ENCODE measurements at regions not wholly inside any gene's neighbourhood (a gene's known extent, or its start where the extent isn't known, plus 50 kb on each side); places are given as distances from the start of the nearest gene placed in this dataset.
"Not testable (repeated sequence)": the region's sequence is repeated elsewhere in the genome, so short reads cannot be mapped to it uniquely, and the experiment has no call there.

DNA sequence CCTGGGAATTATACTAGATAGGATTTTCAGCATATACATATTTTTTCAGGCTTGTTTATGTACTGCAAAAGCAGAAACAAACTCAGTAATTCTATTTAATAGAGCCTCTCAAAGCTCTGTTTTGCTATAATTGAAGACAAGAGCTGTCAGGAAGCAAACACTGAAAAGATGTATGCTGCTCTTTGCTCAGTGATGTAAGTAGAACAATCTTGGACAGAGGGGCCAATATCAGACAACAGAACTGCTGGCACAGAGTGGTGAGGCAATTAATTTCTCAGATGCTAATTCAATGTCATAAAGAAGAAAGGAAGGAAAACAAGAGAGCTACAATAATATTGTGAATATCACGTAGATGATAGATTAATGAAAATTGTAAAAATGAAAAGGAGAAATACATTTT lies 663.3 kb upstream of the ADGRB3 start:
- Histone ChIP-seq H3K36me3 (ENCODE audit: insufficient read depth in 1 of 2, low read depth in 1 of 2) (no peaks in the 10 kb centered on the region), H3K9me3 (no peaks in the 10 kb centered on the region), H3K4me3 (no peak overlapping the region), H3K27ac (no peak overlapping the region), H3K27me3 (ENCODE audit: insufficient read depth in 3 of 3, low read length in 2 of 3) (no peaks in the 10 kb centered on the region), H3K4me1 (no peaks in the 10 kb centered on the region)
- DNase-seq: no peak
- WGBS, 3 donors: 68 to 91% (median 83%) methylated on average over 1 of the region's 1 CpG
- TF ChIP-seq, protein P1, sequence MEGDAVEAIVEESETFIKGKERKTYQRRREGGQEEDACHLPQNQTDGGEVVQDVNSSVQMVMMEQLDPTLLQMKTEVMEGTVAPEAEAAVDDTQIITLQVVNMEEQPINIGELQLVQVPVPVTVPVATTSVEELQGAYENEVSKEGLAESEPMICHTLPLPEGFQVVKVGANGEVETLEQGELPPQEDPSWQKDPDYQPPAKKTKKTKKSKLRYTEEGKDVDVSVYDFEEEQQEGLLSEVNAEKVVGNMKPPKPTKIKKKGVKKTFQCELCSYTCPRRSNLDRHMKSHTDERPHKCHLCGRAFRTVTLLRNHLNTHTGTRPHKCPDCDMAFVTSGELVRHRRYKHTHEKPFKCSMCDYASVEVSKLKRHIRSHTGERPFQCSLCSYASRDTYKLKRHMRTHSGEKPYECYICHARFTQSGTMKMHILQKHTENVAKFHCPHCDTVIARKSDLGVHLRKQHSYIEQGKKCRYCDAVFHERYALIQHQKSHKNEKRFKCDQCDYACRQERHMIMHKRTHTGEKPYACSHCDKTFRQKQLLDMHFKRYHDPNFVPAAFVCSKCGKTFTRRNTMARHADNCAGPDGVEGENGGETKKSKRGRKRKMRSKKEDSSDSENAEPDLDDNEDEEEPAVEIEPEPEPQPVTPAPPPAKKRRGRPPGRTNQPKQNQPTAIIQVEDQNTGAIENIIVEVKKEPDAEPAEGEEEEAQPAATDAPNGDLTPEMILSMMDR (IDR thresholded peaks at IDR 0.05): no peak
- ATAC-seq: no peak
- intact Hi-C loops (cut with DNase I): no loop called here

DNA sequence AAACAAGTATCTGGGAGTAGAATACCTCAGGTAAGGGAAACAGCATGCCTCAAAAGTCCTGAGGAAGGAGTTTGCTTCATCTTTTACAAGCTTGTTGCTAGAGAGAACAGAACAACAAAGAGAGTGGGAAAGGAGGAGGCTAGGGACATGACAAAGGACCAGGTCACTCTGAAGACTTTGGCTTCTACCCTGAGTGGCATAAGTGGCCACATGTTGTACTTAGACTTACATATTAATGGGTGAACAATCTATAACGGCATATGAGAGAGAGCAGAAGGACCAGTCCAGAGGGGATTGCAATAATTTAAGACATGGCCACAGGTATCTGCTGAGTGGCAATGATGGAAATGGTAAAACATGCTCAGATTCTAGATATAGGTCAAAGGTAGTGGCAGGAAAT lies 668.3 kb upstream of the ADGRB3 start:
- 76 to 88% (median 77%) methylated on average over 1 of the region's 1 CpG for WGBS, 3 donors
- no peaks in the 10 kb centered on the region for H3K9me3 ChIP-seq
- DNase-seq (no peak), ATAC-seq (no peak)
- intact Hi-C loops (cut with DNase I): no loop called here
- no peaks in the 10 kb centered on the region for H3K36me3 ChIP-seq (ENCODE audit: insufficient read depth in 1 of 2, low read depth in 1 of 2)
- H3K4me1 ChIP-seq: no peaks in the 10 kb centered on the region
- H3K27ac ChIP-seq: no peak overlapping the region
- TF ChIP-seq, protein P1 (IDR thresholded peaks at IDR 0.05): no peak
- no peaks in the 10 kb centered on the region for H3K27me3 ChIP-seq (ENCODE audit: insufficient read depth in 3 of 3, low read length in 2 of 3)
- no peak overlapping the region for H3K4me3 ChIP-seq

DNA sequence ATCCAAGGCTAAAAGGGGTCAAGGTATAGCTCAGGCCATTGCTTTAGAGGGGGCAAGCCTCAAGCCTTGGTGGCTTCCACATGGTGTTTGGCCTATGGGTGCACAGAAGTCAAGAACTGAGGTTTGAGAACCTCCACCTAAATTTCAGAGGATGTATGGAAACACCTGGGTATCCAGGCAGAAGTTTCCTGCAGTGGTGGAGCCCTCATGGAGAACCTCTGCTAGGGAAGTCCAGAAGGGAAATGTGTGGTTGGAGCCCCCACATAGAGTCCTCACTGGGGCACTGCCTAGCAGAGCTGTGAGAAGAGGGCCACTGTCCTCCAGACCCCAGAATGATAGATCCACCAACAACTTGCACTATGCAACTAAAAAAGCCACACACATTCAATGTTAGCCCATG lies 678.7 kb upstream of the ADGRB3 start:
- ATAC-seq: no peak

DNA sequence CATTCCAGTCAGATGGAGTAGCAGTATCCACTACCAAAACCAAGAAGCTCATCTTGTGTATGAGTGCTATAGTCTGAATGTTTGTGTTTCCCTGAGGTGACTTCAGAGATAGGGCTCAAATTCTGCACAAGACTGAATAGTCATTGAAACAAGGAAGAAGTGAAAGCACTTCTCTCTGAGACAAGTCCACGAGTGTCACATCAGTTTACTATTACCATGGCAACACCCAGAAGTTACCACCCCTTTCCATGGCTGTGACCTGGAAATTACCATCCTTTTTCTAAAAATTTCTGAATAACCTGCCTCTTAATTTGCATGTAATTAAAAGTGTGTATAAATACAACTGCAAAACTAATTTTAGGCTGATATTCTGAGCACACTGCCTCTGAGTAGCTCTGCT lies 682.1 kb upstream of the ADGRB3 start:
- Histone ChIP-seq H3K9me3 (no peaks in the 10 kb centered on the region), H3K27ac (no peak overlapping the region), H3K4me3 (no peak overlapping the region), H3K4me1 (no peaks in the 10 kb centered on the region), H3K27me3 (ENCODE audit: insufficient read depth in 3 of 3, low read length in 2 of 3) (no peaks in the 10 kb centered on the region), H3K36me3 (ENCODE audit: insufficient read depth in 1 of 2, low read depth in 1 of 2) (no peaks in the 10 kb centered on the region)
- ATAC-seq (no peak), DNase-seq (no peak)
- intact Hi-C loops (cut with DNase I): no loop called here
- TF ChIP-seq, protein P1 (IDR thresholded peaks at IDR 0.05): no peak
- 18 to 33% (median 27%) methylated on average over 1 of the region's 1 CpG for WGBS, 3 donors

More for the DNA sequence above, 678.7 kb upstream of the ADGRB3 start:
- Histone ChIP-seq H3K36me3 (ENCODE audit: insufficient read depth in 1 of 2, low read depth in 1 of 2) (no peaks in the 10 kb centered on the region), H3K4me3 (no peak overlapping the region), H3K27me3 (ENCODE audit: insufficient read depth in 3 of 3, low read length in 2 of 3) (no peaks in the 10 kb centered on the region), H3K4me1 (no peaks in the 10 kb centered on the region), H3K27ac (no peak overlapping the region), H3K9me3 (no peaks in the 10 kb centered on the region)
- TF ChIP-seq, protein P1 (IDR thresholded peaks at IDR 0.05): no peak
- intact Hi-C loops (cut with DNase I): no loop called here
- DNase-seq: peak in 1 of 2 donors; percentile 40

DNA sequence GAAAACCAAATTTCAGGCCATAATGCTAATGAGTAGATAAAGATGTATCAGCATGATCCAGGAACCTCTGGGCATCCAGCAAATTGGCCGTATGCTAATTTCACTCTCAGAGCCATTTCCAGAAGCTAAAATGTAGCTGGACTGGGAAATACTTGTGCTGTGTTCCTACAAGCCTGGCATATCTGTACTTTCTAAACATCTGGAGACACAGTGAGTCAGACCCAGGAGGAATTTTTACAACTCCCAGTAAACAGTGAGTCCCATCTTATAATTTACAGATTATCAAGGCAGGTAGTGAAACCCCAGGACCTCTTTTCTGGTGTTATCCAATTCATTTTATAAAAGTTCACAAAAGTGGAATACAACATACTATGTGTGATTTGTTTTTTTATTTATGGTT lies 683.0 kb upstream of the ADGRB3 start:
- Histone ChIP-seq H3K27ac (no peak overlapping the region), H3K27me3 (ENCODE audit: insufficient read depth in 3 of 3, low read length in 2 of 3) (no peaks in the 10 kb centered on the region), H3K4me1 (no peaks in the 10 kb centered on the region), H3K9me3 (no peaks in the 10 kb centered on the region), H3K36me3 (ENCODE audit: insufficient read depth in 1 of 2, low read depth in 1 of 2) (no peaks in the 10 kb centered on the region), H3K4me3 (no peak overlapping the region)
- 74 to 88% (median 83%) methylated on average over 1 of the region's 1 CpG for WGBS, 3 donors
- TF ChIP-seq, protein P1 (IDR thresholded peaks at IDR 0.05): no peak
- DNase-seq: no peak
- intact Hi-C loops (cut with DNase I): no loop called here
- ATAC-seq: no peak

DNA sequence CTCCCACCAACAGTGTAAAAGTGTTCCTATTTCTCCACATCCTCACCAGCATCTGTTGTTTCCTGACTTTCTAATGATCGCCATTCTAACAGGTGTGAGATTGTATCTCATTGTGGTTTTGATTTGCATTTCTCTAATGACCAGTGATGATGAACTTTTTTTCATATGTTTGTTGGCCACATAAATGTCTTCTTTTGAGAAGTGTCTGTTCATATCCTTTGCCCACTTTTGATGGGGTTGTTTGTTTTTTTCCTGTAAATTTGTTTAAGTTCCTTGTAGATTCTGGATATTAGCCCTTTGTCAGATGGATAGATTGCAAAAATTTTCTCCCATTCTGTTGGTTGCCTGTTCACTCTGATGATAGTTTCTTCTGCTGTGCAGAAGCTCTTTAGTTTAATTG lies 687.3 kb upstream of the ADGRB3 start:
- H3K4me1 ChIP-seq; intact Hi-C loops (cut with DNase I); H3K27ac ChIP-seq; H3K36me3 ChIP-seq (ENCODE audit: insufficient read depth in 1 of 2, low read depth in 1 of 2); H3K4me3 ChIP-seq; H3K27me3 ChIP-seq (ENCODE audit: insufficient read depth in 3 of 3, low read length in 2 of 3); H3K9me3 ChIP-seq; ATAC-seq; DNase-seq: not testable (repeated sequence)
- WGBS, 3 donors: 90 to 96% (median 93%) methylated on average over 1 of the region's 1 CpG
